ENCODE measurements at regions not wholly inside any gene's neighbourhood (a gene's known extent, or its start where the extent isn't known, plus 50 kb on each side); places are given as distances from the start of the nearest gene placed in this dataset.

DNA sequence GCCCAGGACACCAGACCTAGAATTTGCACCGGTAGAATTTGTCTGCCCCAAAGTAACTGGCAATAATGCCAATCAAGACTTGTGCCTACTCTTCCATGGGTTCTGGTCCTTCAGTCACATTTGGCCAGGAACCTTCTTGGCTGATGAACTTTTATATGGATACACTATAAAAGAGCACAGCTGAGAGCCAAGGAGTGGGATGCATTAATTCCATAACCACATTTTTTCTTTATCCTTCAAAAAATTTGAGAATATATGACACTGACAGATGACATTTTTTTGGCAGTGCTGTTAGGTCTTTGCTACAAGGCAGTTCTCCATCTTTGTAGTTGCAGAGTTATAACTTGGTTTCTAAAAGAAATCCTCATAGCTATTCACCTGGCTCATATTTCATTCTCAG, 129.2 kb upstream of the HDAC9 start:
- TF ChIP-seq EZH2 (IDR thresholded peaks at IDR 0.05; ENCODE audit: insufficient read depth, poor library complexity, severe bottlenecking) (no peak), EZH2phosphoT487 (IDR thresholded peaks at IDR 0.05; ENCODE audit: insufficient read depth, low read depth) (no peak)
